GM21367 (cell line): ENCODE measurements at regions not wholly inside any gene's neighbourhood (a gene's known extent, or its start where the extent isn't known, plus 50 kb on each side); places are given as distances from the start of the nearest gene placed in this dataset.

Source experiments
- ATAC-seq: cut with Tn5 transposase; IDR thresholded peaks from one replicate; pipeline ENCODE4 v1.9.1; 2021; ENCODE audit not compliant: unreplicated experiment

DNA sequence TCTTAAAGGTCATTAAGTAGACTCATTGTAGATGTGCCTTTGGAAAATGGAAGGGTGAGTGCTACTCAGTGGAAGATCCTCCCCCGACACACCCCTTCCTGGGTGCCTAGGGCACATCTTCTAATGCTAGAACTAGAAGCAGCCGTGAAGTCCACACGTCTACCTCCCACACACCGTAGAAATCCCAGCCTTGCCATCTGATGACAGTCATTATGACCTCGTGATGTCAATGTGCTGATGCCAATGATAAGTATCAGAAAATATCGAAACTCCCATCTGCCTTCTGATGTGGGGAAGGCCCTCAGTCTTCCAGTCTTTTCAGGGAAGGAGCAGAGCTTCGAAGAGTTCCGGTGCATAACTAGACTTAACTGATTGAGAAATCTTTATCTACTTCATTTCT lies 282.1 kb upstream of the ROPN1 start:
- ATAC-seq: no peak

DNA sequence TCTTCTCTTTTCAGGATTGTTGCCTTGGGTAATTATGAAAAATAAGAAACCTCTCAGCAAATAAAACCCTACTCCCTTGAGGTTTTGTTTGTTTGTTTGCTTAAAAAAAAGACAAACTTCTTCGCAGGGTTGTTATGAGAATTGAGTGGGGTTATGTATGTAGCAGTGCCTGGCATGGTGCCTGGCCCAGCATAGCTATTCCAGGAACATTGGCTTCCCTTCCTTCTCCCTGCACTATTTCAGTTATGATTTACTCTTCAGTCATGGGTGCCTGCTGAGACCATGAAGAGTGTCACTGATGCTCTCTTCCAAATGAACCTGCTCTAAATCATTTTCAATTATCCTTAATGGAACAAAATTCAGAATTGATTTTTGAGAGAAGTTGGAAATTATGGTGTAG lies 283.5 kb upstream of the ROPN1 start:
- ATAC-seq: no peak

GRCh38 chr3:124276133-124276532 lies 284.2 kb upstream of the ROPN1 start:
- no peak for ATAC-seq

GRCh38 chr3:124276539-124277143 lies 284.7 kb upstream of the ROPN1 start:
- no peak for ATAC-seq

GRCh38 chr3:124277144-124277890 lies 285.4 kb upstream of the ROPN1 start:
- no peak for ATAC-seq

GRCh38 chr3:124281453-124282316 lies 289.8 kb upstream of the ROPN1 start:
- ATAC-seq: no peak

DNA sequence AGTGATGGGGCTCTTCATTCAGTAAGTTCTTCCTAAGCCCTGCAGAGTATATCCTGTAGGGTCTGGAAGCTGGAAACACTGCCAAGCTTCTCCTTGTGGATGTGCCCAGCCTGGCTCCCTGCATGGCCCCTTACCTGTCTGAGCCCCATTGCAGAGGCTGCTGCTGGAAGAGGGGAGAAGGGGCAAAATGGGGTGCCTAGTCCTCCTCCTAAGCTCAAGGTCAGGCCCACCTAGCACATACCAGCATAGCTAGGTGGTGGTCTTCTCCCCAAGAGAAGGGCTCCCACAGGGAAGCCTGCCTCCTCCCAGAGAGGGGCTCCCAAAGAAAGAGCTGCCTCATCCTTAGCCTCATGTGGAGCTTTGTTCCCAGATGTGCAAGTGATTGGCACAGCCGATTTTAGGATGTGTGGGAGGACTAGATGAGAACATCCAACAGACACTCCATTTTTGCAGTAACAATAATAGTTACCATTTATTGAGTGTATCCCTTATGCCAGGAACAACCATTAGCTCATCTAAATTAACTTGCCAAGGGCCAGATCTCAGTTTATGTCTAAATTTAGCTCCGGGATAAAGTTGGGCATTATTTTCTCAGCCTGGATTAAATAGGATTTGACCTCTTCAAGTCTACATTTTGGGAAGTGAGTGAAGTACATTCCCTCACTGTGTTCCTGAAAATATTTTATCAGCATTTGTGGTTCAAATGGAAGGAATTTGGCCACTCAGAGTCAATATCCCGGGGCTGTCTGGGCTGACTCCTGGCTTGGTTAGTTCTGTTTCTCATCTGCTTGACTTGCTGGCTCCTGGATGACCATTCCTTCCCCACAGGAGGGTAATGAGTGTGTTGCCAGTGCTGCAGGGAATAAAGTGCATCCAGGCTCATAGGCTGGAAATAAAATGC lies 291.1 kb upstream of the ROPN1 start:
- no peak for ATAC-seq

DNA sequence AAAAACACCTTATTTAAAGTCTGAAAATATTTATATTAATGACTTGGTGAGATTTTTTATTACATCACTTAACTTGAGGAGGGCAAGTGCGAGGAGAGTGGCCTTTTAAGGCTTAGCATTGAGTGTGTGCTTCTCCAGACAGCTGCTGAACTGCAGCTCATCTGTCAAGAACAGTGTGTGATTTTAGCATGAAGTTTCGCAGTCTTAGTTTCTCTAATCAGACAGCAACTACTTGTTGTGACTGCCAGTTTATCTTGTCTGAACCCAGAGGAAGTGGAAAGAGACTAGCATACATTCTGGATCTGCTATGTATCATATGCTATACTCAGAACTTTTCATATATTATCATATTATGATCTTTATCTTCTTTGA lies 291.7 kb upstream of the ROPN1 start:
- no peak for ATAC-seq

- ATAC-seq: no peak
These were observed 297.1 kb upstream of the ROPN1 start for GRCh38 chr3:124288996-124289395.

GRCh38 chr3:124291008-124291407 lies 299.1 kb upstream of the ROPN1 start:
- ATAC-seq: no peak

DNA sequence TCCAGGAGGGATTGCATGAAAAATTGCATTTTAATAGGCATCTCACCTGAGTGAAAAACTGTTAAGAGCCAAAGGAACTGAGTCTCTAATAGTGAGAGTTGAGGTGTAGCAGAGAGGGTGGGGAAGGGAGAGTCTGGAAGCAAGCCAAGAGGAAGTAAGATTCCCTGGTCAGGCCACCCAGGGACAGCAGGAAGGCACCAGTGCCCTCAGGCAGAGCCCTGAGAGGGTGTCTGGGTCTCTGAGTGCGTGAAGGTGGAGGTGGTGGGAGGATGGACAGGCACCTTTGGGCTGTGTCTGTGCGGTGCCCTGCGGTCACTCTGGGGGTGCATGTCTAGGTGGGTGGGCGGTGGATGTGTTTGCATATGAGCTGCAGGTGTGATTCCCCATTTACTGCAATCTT lies 300.4 kb upstream of the ROPN1 start:
- no peak for ATAC-seq

GRCh38 chr3:124293584-124293983 lies 301.7 kb upstream of the ROPN1 start:
- no peak for ATAC-seq

- ATAC-seq: no peak
These were observed 303.4 kb upstream of the ROPN1 start for GRCh38 chr3:124295362-124295761.

GRCh38 chr3:124296406-124296805 lies 304.5 kb upstream of the ROPN1 start:
- no peak for ATAC-seq

DNA sequence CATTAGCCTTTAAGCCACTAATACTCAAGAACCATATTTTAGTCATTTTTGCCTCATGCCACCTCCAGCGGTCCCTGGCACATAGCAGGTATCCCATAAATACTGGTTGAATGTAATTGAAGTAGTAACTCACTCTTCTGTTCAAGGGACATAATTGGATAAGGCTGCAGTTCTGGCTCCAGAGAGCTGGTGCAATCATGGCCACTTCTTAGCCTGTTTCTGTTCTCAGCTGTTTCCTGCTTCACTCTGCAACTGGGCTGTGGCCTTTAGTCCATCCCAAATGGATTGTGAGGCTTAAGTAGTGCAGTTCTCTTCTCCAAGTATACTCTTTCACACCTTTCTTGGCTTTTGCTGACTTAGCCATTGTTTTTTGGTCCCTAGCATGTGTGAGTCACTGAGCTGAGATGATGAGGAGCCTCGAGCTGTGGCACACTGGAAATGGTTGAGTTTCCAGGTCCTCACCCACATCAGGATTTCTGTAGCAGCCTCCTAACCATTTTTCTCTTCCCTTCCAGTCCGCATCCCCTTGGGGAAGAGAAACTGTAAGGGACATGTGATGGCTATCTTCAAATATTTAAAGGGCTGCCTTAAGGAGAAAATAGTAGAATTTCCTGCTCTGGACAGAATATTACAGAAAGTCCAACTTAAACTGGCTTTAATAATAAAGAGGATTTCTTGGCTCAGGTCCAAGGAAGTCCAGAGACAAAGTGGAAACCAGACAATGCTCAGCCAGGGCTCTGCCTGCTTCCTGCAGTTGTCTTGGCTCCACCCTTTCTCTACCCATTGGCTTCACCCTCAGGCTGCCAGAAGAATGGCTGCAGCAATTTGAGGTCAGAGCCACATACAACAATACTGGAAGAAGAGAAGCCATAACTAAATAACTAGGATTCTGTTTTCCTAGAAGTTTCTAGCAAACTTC lies 305.4 kb upstream of the ROPN1 start:
- ATAC-seq: no peak

GRCh38 chr3:124298301-124298700 lies 306.4 kb upstream of the ROPN1 start:
- no peak for ATAC-seq

- ATAC-seq: no peak
These were observed 307.0 kb upstream of the ROPN1 start for GRCh38 chr3:124298951-124299350.

DNA sequence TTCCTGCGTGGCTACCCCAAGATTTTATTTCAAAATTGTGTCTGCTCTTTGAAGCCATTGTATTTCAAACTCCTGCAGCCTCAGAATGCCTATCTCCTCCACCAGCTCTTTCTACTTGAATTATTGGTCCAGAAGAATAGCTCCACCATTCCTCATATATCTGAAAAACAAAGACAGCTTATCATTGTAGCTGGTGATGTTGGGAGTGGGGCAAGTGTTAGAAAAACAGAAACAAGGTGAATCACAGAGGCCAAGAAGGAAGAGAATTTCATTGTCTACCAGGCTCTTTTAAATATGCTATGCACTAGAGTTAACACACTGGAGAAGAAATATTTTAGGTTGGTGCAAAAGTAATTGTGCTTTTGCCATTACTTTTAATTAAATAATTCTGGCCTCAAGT lies 307.9 kb upstream of the ROPN1 start:
- ATAC-seq: no peak

GRCh38 chr3:124300416-124300815 lies 308.5 kb upstream of the ROPN1 start:
- ATAC-seq: no peak
